SU-DHL-6 (cell line): ENCODE measurements at regions not wholly inside any gene's neighbourhood (a gene's known extent, or its start where the extent isn't known, plus 50 kb on each side); places are given as distances from the start of the nearest gene placed in this dataset.

Experiments
- H2AFZ ChIP-seq: fragments of 200-600 bp; sonication (generic); 2 replicates; pipeline ENCODE4 v1.6.1; 2014; ENCODE audit warnings: low read depth, mild to moderate bottlenecking, moderate library complexity, mixed read lengths, antibody characterized with exemption, low read length; ENCODE audit not compliant: severe bottlenecking
- H3F3A ChIP-seq: fragments of 200-600 bp; shearing (Covaris generic); 2 replicates; pipeline ENCODE4 v1.6.0; 2016; ENCODE audit warnings: antibody characterized with exemption, mild to moderate bottlenecking; ENCODE audit not compliant: insufficient read depth
- H3K27ac ChIP-seq: fragments of 200-600 bp; sonication (generic); 2 replicates; pipeline ENCODE4 v1.5.1; 2016; ENCODE audit warnings: low read depth, mild to moderate bottlenecking, low read length, moderate library complexity, mixed read lengths
- H3K27me3 ChIP-seq: fragments of 200-600 bp; sonication (generic), shearing (Covaris generic); 2 replicates; pipeline ENCODE4 v1.6.0; 2014; ENCODE audit warnings: mild to moderate bottlenecking, low read length
- H3K36me3 ChIP-seq: fragments of 200-600 bp; sonication (generic); 2 replicates; pipeline ENCODE4 v1.6.1; 2014; ENCODE audit warnings: mild to moderate bottlenecking, low read length, mixed read lengths
- H3K4me2 ChIP-seq: fragments of 300-600, 200-600 bp; shearing (Covaris generic), sonication (generic); 2 replicates; pipeline ENCODE4 v1.6.0; 2014; ENCODE audit warnings: low read length, low read depth, mild to moderate bottlenecking; ENCODE audit not compliant: poor library complexity, severe bottlenecking
- H3K4me3 ChIP-seq: fragments of 200-600 bp; sonication (generic); 2 replicates; pipeline ENCODE4 v1.5.1; 2014; ENCODE audit warnings: antibody characterized with exemption, low read length, mild to moderate bottlenecking, mixed read lengths; ENCODE audit not compliant: insufficient read depth, poor library complexity, severe bottlenecking
- H3K79me2 ChIP-seq: fragments of 200-600 bp; sonication (generic); 2 replicates; pipeline ENCODE4 v1.6.1; 2014; ENCODE audit warnings: mild to moderate bottlenecking, low read length, moderate library complexity; ENCODE audit not compliant: insufficient read depth
- H3K9ac ChIP-seq: fragments of 200-600 bp; sonication (generic); 2 replicates; pipeline ENCODE4 v1.7.0; 2014; ENCODE audit warnings: mild to moderate bottlenecking, low read length
- H3K9me2 ChIP-seq: fragments of 200-600 bp; sonication (generic); replicated peaks from 2 replicates; pipeline ENCODE4 v1.6.1; 2014; ENCODE audit warnings: low read length; ENCODE audit not compliant: insufficient read depth
- H3K9me3 ChIP-seq: fragments of 200-600 bp; sonication (generic); 2 replicates; pipeline ENCODE4 v1.6.1; 2014; ENCODE audit warnings: low read length, mixed read lengths; ENCODE audit not compliant: insufficient read depth
- H4K20me1 ChIP-seq: fragments of 200-600 bp; sonication (generic); 2 replicates; pipeline ENCODE4 v1.6.1; 2014; ENCODE audit warnings: low read depth, mild to moderate bottlenecking, antibody characterized with exemption, low read length, moderate library complexity, mixed read lengths
- EZH2phosphoT487 ChIP-seq: fragments of 200-600 bp; sonication (generic), shearing (Covaris generic); conservative IDR thresholded peaks from 2 replicates; pipeline ENCODE4 v1.6.1; 2018; ENCODE audit warnings: mild to moderate bottlenecking, antibody characterized with exemption, low read length, moderate library complexity, mixed read lengths
- TF ChIP-seq, protein P1 (sequence below): fragments of 200-600 bp; sonication (generic); IDR thresholded peaks from one replicate; pipeline ENCODE4 v1.5.1; 2017; ENCODE audit warnings: antibody characterized with exemption, mild to moderate bottlenecking, low read length, moderate library complexity; ENCODE audit not compliant: insufficient read depth, poor library complexity, severe bottlenecking

DNA sequence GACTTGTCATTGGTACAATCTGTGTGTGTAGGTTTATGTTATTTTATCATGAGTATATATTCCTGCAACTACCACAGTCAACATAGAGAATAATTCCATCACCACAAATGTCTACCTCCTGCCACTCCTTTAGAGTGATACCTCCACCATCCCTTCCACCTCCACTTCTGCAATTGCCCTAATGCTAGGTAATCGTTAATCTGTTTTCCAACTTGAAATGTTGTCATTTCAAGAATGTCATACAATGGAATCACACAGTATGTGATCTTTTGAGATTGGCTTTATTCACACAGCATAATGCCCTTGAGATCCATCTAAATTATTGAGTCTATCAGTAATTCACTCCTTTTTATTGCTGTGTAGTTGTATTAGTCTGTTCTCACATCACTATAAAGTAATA is 414.8 kb upstream of the C16orf82 start:
- peaks cover 3% of the 10 kb centered on the region; the same call in 1 of the 2 replicates for H3K36me3 ChIP-seq
- no peak overlapping the region for H3K9ac ChIP-seq
- peaks cover 9% of the 10 kb centered on the region; the same call in 1 of the 2 replicates for H3F3A ChIP-seq
- H3K4me3 ChIP-seq: peak overlapping the region; percentile 8
- peak overlapping the region; percentile 78 for H3K27ac ChIP-seq
- H4K20me1 ChIP-seq: no peaks in the 10 kb centered on the region
- H3K9me2 ChIP-seq: no peaks in the 10 kb centered on the region
- peak overlapping the region; percentile 70 for H2AFZ ChIP-seq
- peak overlapping the region; percentile 44 for H3K4me2 ChIP-seq
- no peak for TF ChIP-seq EZH2phosphoT487
- TF ChIP-seq, protein P1, sequence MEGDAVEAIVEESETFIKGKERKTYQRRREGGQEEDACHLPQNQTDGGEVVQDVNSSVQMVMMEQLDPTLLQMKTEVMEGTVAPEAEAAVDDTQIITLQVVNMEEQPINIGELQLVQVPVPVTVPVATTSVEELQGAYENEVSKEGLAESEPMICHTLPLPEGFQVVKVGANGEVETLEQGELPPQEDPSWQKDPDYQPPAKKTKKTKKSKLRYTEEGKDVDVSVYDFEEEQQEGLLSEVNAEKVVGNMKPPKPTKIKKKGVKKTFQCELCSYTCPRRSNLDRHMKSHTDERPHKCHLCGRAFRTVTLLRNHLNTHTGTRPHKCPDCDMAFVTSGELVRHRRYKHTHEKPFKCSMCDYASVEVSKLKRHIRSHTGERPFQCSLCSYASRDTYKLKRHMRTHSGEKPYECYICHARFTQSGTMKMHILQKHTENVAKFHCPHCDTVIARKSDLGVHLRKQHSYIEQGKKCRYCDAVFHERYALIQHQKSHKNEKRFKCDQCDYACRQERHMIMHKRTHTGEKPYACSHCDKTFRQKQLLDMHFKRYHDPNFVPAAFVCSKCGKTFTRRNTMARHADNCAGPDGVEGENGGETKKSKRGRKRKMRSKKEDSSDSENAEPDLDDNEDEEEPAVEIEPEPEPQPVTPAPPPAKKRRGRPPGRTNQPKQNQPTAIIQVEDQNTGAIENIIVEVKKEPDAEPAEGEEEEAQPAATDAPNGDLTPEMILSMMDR: no peak
- H3K27me3 ChIP-seq: no peaks in the 10 kb centered on the region
- H3K79me2 ChIP-seq: no peaks in the 10 kb centered on the region
- H3K9me3 ChIP-seq: no peaks in the 10 kb centered on the region

DNA sequence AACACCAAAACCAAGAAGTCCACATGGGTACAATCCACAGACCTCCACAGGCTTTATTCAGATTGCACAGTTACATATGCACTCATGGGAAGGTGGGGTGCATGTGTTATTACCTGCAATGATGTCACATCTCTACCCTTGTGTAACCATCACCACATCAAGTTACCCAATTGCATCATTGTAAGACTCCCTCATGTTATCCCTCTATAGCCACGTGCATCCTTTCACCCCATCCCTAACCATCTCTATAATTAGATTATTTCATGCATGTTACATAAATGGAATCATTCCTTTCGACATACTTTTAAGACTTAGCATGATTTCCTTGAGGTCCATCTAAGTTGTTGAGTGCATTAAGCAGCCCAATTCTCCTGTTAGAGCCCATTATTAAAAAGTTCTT is 408.2 kb upstream of the C16orf82 start:
- Histone ChIP-seq H3K36me3 (peaks cover 3% of the 10 kb centered on the region; the same call in 1 of the 2 replicates), H3K27ac (no peak overlapping the region), H3K27me3 (no peaks in the 10 kb centered on the region), H2AFZ (no peak overlapping the region), H4K20me1 (no peaks in the 10 kb centered on the region), H3F3A (no peaks in the 10 kb centered on the region), H3K4me2 (no peak overlapping the region), H3K79me2 (no peaks in the 10 kb centered on the region), H3K9me3 (no peaks in the 10 kb centered on the region), H3K9me2 (no peaks in the 10 kb centered on the region), H3K9ac (no peak overlapping the region), H3K4me3 (no peak overlapping the region)
- no peak for TF ChIP-seq EZH2phosphoT487
- TF ChIP-seq, protein P1: no peak

DNA sequence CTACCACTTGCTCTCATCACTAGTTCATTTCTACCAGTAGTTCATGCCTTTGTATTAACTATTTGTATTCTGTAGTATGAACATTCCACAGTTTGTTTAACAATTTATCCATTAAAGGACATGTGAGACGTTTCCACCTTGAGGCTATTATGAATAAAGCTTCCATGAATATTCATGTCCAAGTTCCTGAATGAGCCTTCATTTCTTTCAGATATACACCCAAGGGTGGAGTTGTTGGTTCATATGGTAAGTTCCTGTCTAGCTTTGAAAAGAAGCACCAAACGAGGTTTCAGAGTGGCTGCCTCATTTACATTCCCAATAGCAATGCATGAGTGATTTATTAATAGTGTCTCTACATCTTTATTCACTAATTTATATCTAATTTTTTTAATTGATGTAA is 407.8 kb upstream of the C16orf82 start:
- Histone ChIP-seq H3K79me2 (no peaks in the 10 kb centered on the region), H3F3A (no peaks in the 10 kb centered on the region), H2AFZ (no peak overlapping the region), H3K9me2 (no peaks in the 10 kb centered on the region), H4K20me1 (no peaks in the 10 kb centered on the region), H3K9me3 (no peaks in the 10 kb centered on the region), H3K9ac (no peak overlapping the region), H3K27ac (no peak overlapping the region), H3K4me3 (no peak overlapping the region), H3K4me2 (no peak overlapping the region), H3K27me3 (no peaks in the 10 kb centered on the region), H3K36me3 (peaks cover 3% of the 10 kb centered on the region; the same call in 1 of the 2 replicates)
- TF ChIP-seq, protein P1: no peak
- no peak for TF ChIP-seq EZH2phosphoT487
